Fibroblast of pulmonary artery (primary cell): ENCODE measurements at regions not wholly inside any gene's neighbourhood (a gene's known extent, or its start where the extent isn't known, plus 50 kb on each side); places are given as distances from the start of the nearest gene placed in this dataset.

Source experiments
- DNase-seq: peaks from one replicate; pipeline ENCODE4 v3.0.0-alpha.2; 2010; ENCODE audit warnings: low read depth
- H3K4me3 ChIP-seq: replicated peaks from 2 replicates; pipeline ENCODE4 v1.5.1; 2011; ENCODE audit warnings: low read depth, mild to moderate bottlenecking, control low read depth, low read length, moderate library complexity
- TF ChIP-seq, protein P1 (sequence below): IDR thresholded peaks from 2 replicates; pipeline ENCODE4 v1.5.1; 2011; ENCODE audit warnings: mild to moderate bottlenecking, control low read depth, low read length, inconsistent platforms; ENCODE audit errors: missing control alignments

GRCh38 chr4:184952522-184952921 lies 65.8 kb upstream of the HELT start:
- no peak overlapping the region for H3K4me3 ChIP-seq
- no peak for DNase-seq
- TF ChIP-seq, protein P1, sequence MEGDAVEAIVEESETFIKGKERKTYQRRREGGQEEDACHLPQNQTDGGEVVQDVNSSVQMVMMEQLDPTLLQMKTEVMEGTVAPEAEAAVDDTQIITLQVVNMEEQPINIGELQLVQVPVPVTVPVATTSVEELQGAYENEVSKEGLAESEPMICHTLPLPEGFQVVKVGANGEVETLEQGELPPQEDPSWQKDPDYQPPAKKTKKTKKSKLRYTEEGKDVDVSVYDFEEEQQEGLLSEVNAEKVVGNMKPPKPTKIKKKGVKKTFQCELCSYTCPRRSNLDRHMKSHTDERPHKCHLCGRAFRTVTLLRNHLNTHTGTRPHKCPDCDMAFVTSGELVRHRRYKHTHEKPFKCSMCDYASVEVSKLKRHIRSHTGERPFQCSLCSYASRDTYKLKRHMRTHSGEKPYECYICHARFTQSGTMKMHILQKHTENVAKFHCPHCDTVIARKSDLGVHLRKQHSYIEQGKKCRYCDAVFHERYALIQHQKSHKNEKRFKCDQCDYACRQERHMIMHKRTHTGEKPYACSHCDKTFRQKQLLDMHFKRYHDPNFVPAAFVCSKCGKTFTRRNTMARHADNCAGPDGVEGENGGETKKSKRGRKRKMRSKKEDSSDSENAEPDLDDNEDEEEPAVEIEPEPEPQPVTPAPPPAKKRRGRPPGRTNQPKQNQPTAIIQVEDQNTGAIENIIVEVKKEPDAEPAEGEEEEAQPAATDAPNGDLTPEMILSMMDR, result no peak

GRCh38 chr4:184953421-184953945 lies 64.8 kb upstream of the HELT start:
- no peak overlapping the region for H3K4me3 ChIP-seq
- DNase-seq, result no peak
- TF ChIP-seq, protein P1, result no peak

DNA sequence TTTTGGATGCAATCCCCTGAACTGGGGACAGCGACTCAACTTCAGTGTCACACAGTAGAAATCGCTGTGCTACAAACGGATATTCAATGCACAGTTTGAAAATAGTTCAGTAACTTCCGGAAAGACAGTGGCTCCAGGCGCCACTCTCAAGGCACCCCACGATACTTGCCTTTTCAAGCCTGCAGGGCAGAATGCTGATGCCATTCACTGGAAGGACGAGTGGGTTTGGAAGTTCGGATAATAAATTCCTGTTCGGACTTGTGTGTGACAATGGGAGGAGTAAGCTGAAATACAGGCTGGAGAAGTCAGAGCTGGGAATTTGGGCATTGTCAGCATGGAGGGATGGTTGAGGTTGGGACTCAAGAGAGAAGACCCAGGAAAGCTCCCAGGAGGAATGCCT lies 64.3 kb upstream of the HELT start:
- TF ChIP-seq, protein P1, result no peak
- H3K4me3 ChIP-seq, result no peak overlapping the region
- no peak for DNase-seq

GRCh38 chr4:184954482-184954881 lies 63.8 kb upstream of the HELT start:
- TF ChIP-seq, protein P1, result no peak
- no peak for DNase-seq
- H3K4me3 ChIP-seq, result no peak overlapping the region

- TF ChIP-seq, protein P1, result no peak
Observed at GRCh38 chr4:184955116-184955515, 63.2 kb upstream of the HELT start.

DNA sequence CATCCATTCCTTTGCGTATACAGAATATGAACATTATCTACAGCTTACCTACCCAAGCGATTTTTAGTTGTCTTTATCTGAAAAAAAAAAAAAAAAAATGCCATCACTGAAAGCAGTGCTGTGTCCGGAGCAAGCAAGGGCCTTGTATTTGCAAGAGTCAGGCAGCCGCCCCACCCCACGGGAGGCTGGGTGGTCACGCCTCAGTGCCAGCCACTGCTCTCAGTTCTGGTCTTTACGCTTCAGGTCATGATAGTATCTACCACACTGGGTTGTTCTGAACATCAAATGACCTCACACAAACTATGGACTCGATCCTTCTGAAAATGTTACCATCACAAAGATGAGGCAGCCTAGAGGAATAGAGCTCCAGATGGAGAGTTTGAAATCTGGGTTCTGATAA lies 62.7 kb upstream of the HELT start:
- no peak for DNase-seq
- TF ChIP-seq, protein P1, result no peak

More at GRCh38 chr4:184955116-184955515, 63.2 kb upstream of the HELT start:
- no peak for DNase-seq
- no peak overlapping the region for H3K4me3 ChIP-seq

GRCh38 chr4:184957446-184958115 lies 60.7 kb upstream of the HELT start:
- TF ChIP-seq, protein P1, result no peak
- DNase-seq, result no peak
- no peak overlapping the region for H3K4me3 ChIP-seq

More for the DNA sequence above, 62.7 kb upstream of the HELT start:
- no peak overlapping the region for H3K4me3 ChIP-seq
